ENCODE measurements at regions not wholly inside any gene's neighbourhood (a gene's known extent, or its start where the extent isn't known, plus 50 kb on each side); places are given as distances from the start of the nearest gene placed in this dataset.

GRCh38 chr4:33270403-33270802, 2550.2 kb downstream of the PCDH7 start:
- TF ChIP-seq EZH2phosphoT487 (IDR thresholded peaks at IDR 0.05; ENCODE audit: borderline replicate concordance) (no peak), CTCF (conservative IDR thresholded peaks at IDR 0.05; ENCODE audit: low read length) (no peak)
- Histone ChIP-seq H4K20me1 (ENCODE audit: insufficient read depth, low read length, poor library complexity, severe bottlenecking) (no peaks in the 10 kb centered on the region), H3K4me2 (ENCODE audit: low read depth, low read length, poor library complexity, severe bottlenecking) (no peak overlapping the region), H3K9me2 (replicated peaks; ENCODE audit: low read depth, low read length) (no peaks in the 10 kb centered on the region), H3K9ac (ENCODE audit: low read depth, low read length, poor library complexity, severe bottlenecking) (no peak overlapping the region), H3K27me3 (ENCODE audit: insufficient read depth, low read length, poor library complexity, severe bottlenecking) (no peaks in the 10 kb centered on the region), H3K4me3 (ENCODE audit: low read length, poor library complexity, severe bottlenecking) (no peak overlapping the region), H3K4me1 (ENCODE audit: insufficient read depth, low read length, poor library complexity, severe bottlenecking) (no peaks in the 10 kb centered on the region), H3K79me2 (ENCODE audit: insufficient read depth, low read length) (no peaks in the 10 kb centered on the region), H2AFZ (ENCODE audit: low read length) (no peak overlapping the region), H3K36me3 (ENCODE audit: insufficient read depth, low read length) (no peaks in the 10 kb centered on the region), H3K9me3 (ENCODE audit: insufficient read depth, low read depth, low read length) (no peaks in the 10 kb centered on the region), H3F3A (ENCODE audit: low read depth) (no peaks in the 10 kb centered on the region)

- H4K20me1 ChIP-seq (ENCODE audit: insufficient read depth, low read length, poor library complexity, severe bottlenecking) = no peaks in the 10 kb centered on the region
- no peak for TF ChIP-seq EZH2phosphoT487 (IDR thresholded peaks at IDR 0.05; ENCODE audit: borderline replicate concordance)
- TF ChIP-seq CTCF (conservative IDR thresholded peaks at IDR 0.05; ENCODE audit: low read length) = no peak
- H3K36me3 ChIP-seq (ENCODE audit: insufficient read depth, low read length) = no peaks in the 10 kb centered on the region
- H3F3A ChIP-seq (ENCODE audit: low read depth) = no peaks in the 10 kb centered on the region
- H3K4me3 ChIP-seq (ENCODE audit: low read length, poor library complexity, severe bottlenecking) = no peak overlapping the region
- no peaks in the 10 kb centered on the region for H3K4me1 ChIP-seq (ENCODE audit: insufficient read depth, low read length, poor library complexity, severe bottlenecking)
- no peaks in the 10 kb centered on the region for H3K79me2 ChIP-seq (ENCODE audit: insufficient read depth, low read length)
- no peak overlapping the region for H2AFZ ChIP-seq (ENCODE audit: low read length)
- no peaks in the 10 kb centered on the region for H3K9me3 ChIP-seq (ENCODE audit: insufficient read depth, low read depth, low read length)
- no peak overlapping the region for H3K9ac ChIP-seq (ENCODE audit: low read depth, low read length, poor library complexity, severe bottlenecking)
- H3K27me3 ChIP-seq (ENCODE audit: insufficient read depth, low read length, poor library complexity, severe bottlenecking) = no peaks in the 10 kb centered on the region
- no peaks in the 10 kb centered on the region for H3K9me2 ChIP-seq (replicated peaks; ENCODE audit: low read depth, low read length)
- no peak overlapping the region for H3K4me2 ChIP-seq (ENCODE audit: low read depth, low read length, poor library complexity, severe bottlenecking)
These were observed 2552.6 kb downstream of the PCDH7 start for GRCh38 chr4:33272722-33273121.

- Histone ChIP-seq H3K9me2 (replicated peaks; ENCODE audit: low read depth, low read length) (no peaks in the 10 kb centered on the region), H3K79me2 (ENCODE audit: insufficient read depth, low read length) (no peaks in the 10 kb centered on the region), H3K9me3 (ENCODE audit: insufficient read depth, low read depth, low read length) (no peaks in the 10 kb centered on the region), H2AFZ (ENCODE audit: low read length) (no peak overlapping the region), H3K9ac (ENCODE audit: low read depth, low read length, poor library complexity, severe bottlenecking) (no peak overlapping the region), H3K27me3 (ENCODE audit: insufficient read depth, low read length, poor library complexity, severe bottlenecking) (no peaks in the 10 kb centered on the region), H3K36me3 (ENCODE audit: insufficient read depth, low read length) (no peaks in the 10 kb centered on the region), H4K20me1 (ENCODE audit: insufficient read depth, low read length, poor library complexity, severe bottlenecking) (no peaks in the 10 kb centered on the region), H3F3A (ENCODE audit: low read depth) (no peaks in the 10 kb centered on the region), H3K4me3 (ENCODE audit: low read length, poor library complexity, severe bottlenecking) (no peak overlapping the region), H3K4me1 (ENCODE audit: insufficient read depth, low read length, poor library complexity, severe bottlenecking) (no peaks in the 10 kb centered on the region), H3K4me2 (ENCODE audit: low read depth, low read length, poor library complexity, severe bottlenecking) (no peak overlapping the region)
- TF ChIP-seq CTCF (conservative IDR thresholded peaks at IDR 0.05; ENCODE audit: low read length) = no peak
- TF ChIP-seq EZH2phosphoT487 (IDR thresholded peaks at IDR 0.05; ENCODE audit: borderline replicate concordance) = no peak
These were observed 2563.6 kb downstream of the PCDH7 start for GRCh38 chr4:33283818-33284217.

Data from Loucy (cell line).